NCI-H774 (cell line): ENCODE measurements at regions not wholly inside any gene's neighbourhood (a gene's known extent, or its start where the extent isn't known, plus 50 kb on each side); places are given as distances from the start of the nearest gene placed in this dataset.

Experiments
- DNase-seq: peaks from one replicate; lab custom pipeline; 2025; lab: John Stamatoyannopoulos, UW

- no peak for DNase-seq
Measured at GRCh38 chr10:128281861-128282260, 155.6 kb upstream of the MKI67 start.

- DNase-seq: no peak
Measured at GRCh38 chr10:128286141-128286761, 160.0 kb upstream of the MKI67 start.

- no peak for DNase-seq
Measured at GRCh38 chr10:128286762-128287500, 160.7 kb upstream of the MKI67 start.

- DNase-seq: no peak
Measured at GRCh38 chr10:128287921-128288320, 161.7 kb upstream of the MKI67 start.

- no peak for DNase-seq
Measured at GRCh38 chr10:128289621-128290020, 163.4 kb upstream of the MKI67 start.

GRCh38 chr10:128295003-128295402 is 168.8 kb upstream of the MKI67 start:
- no peak for DNase-seq

GRCh38 chr10:128296253-128297007 is 170.2 kb upstream of the MKI67 start:
- DNase-seq: no peak

GRCh38 chr10:128297709-128298378 is 171.6 kb upstream of the MKI67 start:
- no peak for DNase-seq

- DNase-seq: no peak
Measured at GRCh38 chr10:128298587-128298986, 172.4 kb upstream of the MKI67 start.

GRCh38 chr10:128300290-128300824 is 174.1 kb upstream of the MKI67 start:
- DNase-seq: no peak

GRCh38 chr10:128301051-128301450 is 174.8 kb upstream of the MKI67 start:
- no peak for DNase-seq

GRCh38 chr10:128302808-128303207 is 176.6 kb upstream of the MKI67 start:
- DNase-seq: no peak

GRCh38 chr10:128304271-128304670 is 178.0 kb upstream of the MKI67 start:
- no peak for DNase-seq

GRCh38 chr10:128305601-128306345 is 179.6 kb upstream of the MKI67 start:
- DNase-seq: no peak

GRCh38 chr10:128306535-128306934 is 180.3 kb upstream of the MKI67 start:
- DNase-seq: no peak

GRCh38 chr10:128306966-128307365 is 180.7 kb upstream of the MKI67 start:
- DNase-seq: no peak

- DNase-seq: no peak
Measured at GRCh38 chr10:128307820-128308219, 181.6 kb upstream of the MKI67 start.

- DNase-seq: no peak
Measured at GRCh38 chr10:128310971-128311658, 184.9 kb upstream of the MKI67 start.

GRCh38 chr10:128312250-128312649 is 186.0 kb upstream of the MKI67 start:
- no peak for DNase-seq

- no peak for DNase-seq
Measured at GRCh38 chr10:128314686-128315085, 188.5 kb upstream of the MKI67 start.
